NT2/D1 (cell line): ENCODE measurements at regions not wholly inside any gene's neighbourhood (a gene's known extent, or its start where the extent isn't known, plus 50 kb on each side); places are given as distances from the start of the nearest gene placed in this dataset.

Source experiments
- DNase-seq: peaks from one replicate; pipeline ENCODE4 v3.0.0-alpha.2; 2011; ENCODE audit warnings: low read depth, low spot score
- H3K27me3 ChIP-seq: 2 replicates; pipeline ENCODE4 v1.6.0; 2011; ENCODE audit warnings: mild to moderate bottlenecking; ENCODE audit not compliant: insufficient read length, insufficient read depth
- H3K36me3 ChIP-seq: 2 replicates; pipeline ENCODE4 v1.6.1; 2011; ENCODE audit warnings: mild to moderate bottlenecking, low read length, mixed read lengths; ENCODE audit not compliant: insufficient read depth, insufficient read length
- H3K4me1 ChIP-seq: 2 replicates; pipeline ENCODE4 v1.5.1; 2011; ENCODE audit not compliant: insufficient read depth, insufficient read length
- H3K4me3 ChIP-seq: 2 replicates; pipeline ENCODE4 v1.5.1; 2011; ENCODE audit warnings: low read depth; ENCODE audit not compliant: insufficient read length
- H3K9ac ChIP-seq: 2 replicates; pipeline ENCODE4 v1.6.0; 2011; ENCODE audit warnings: low read depth; ENCODE audit not compliant: insufficient read length
- H3K9me3 ChIP-seq: 2 replicates; pipeline ENCODE4 v1.5.1; 2011; ENCODE audit warnings: mild to moderate bottlenecking, low read length; ENCODE audit not compliant: insufficient read depth
- SUZ12 ChIP-seq: IDR thresholded peaks from 2 replicates; pipeline ENCODE4 v1.6.1; 2011; ENCODE audit not compliant: insufficient read length, insufficient read depth; ENCODE audit errors: extremely low read depth
- YY1 ChIP-seq: IDR thresholded peaks from 2 replicates; pipeline ENCODE4 v1.6.1; 2011; ENCODE audit not compliant: insufficient read length, insufficient read depth
- ZNF274 ChIP-seq: IDR thresholded peaks from 2 replicates; pipeline ENCODE4 v1.6.1; 2011; ENCODE audit warnings: mild to moderate bottlenecking, low read depth, low read length

GRCh38 chr4:24226023-24226422 lies 336.2 kb upstream of the PPARGC1A start:
- Histone ChIP-seq H3K27me3 (no peaks in the 10 kb centered on the region), H3K9me3 (no peaks in the 10 kb centered on the region), H3K36me3 (no peaks in the 10 kb centered on the region), H3K4me3 (no peak overlapping the region), H3K9ac (no peak overlapping the region), H3K4me1 (no peaks in the 10 kb centered on the region)
- TF ChIP-seq ZNF274 = no peak
- DNase-seq = no peak

DNA sequence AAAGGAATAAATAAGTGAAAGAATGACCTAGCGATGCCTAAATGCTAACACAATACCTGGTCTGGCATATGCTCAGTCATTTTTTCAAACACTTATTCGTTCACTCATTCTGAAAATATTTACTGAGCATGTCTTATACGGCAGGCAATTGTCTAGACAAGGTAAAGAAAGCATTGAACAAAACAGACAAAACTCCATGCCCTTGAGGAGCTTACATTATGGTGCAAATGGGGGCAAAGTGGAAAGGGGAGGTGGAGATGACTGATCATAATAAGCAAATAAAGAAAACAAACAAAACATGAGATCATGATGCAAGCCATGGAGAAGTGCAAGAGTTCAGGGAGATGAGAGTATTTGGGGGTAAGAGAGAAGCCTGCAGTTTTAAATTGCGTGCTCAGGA lies 334.6 kb upstream of the PPARGC1A start:
- no peaks in the 10 kb centered on the region for H3K9me3 ChIP-seq
- H3K9ac ChIP-seq = no peak overlapping the region
- TF ChIP-seq ZNF274 = no peak
- no peak for TF ChIP-seq SUZ12
- no peak for TF ChIP-seq YY1
- DNase-seq = no peak
- no peak overlapping the region for H3K4me3 ChIP-seq
- H3K27me3 ChIP-seq = no peaks in the 10 kb centered on the region
- no peaks in the 10 kb centered on the region for H3K4me1 ChIP-seq
- H3K36me3 ChIP-seq = no peaks in the 10 kb centered on the region

GRCh38 chr4:24219209-24219608 lies 329.4 kb upstream of the PPARGC1A start:
- no peaks in the 10 kb centered on the region for H3K4me1 ChIP-seq
- TF ChIP-seq SUZ12 = no peak
- no peak for TF ChIP-seq ZNF274
- no peak for TF ChIP-seq YY1
- no peak overlapping the region for H3K9ac ChIP-seq
- no peak for DNase-seq
- H3K27me3 ChIP-seq = no peaks in the 10 kb centered on the region
- H3K9me3 ChIP-seq = no peaks in the 10 kb centered on the region
- H3K4me3 ChIP-seq = no peak overlapping the region
- H3K36me3 ChIP-seq = no peaks in the 10 kb centered on the region

- Histone ChIP-seq H3K9me3 (no peaks in the 10 kb centered on the region), H3K27me3 (no peaks in the 10 kb centered on the region), H3K36me3 (no peaks in the 10 kb centered on the region), H3K9ac (no peak overlapping the region), H3K4me1 (no peaks in the 10 kb centered on the region), H3K4me3 (no peak overlapping the region)
- TF ChIP-seq YY1 (no peak), SUZ12 (no peak), ZNF274 (no peak)
- no peak for DNase-seq
Measured at GRCh38 chr4:24218566-24218965, 328.7 kb upstream of the PPARGC1A start.

GRCh38 chr4:24214796-24215195 lies 324.9 kb upstream of the PPARGC1A start:
- Histone ChIP-seq H3K9me3 (no peaks in the 10 kb centered on the region), H3K9ac (no peak overlapping the region), H3K36me3 (no peaks in the 10 kb centered on the region), H3K4me1 (no peaks in the 10 kb centered on the region), H3K4me3 (no peak overlapping the region), H3K27me3 (no peaks in the 10 kb centered on the region)
- no peak for DNase-seq
- no peak for TF ChIP-seq YY1
- no peak for TF ChIP-seq SUZ12
- no peak for TF ChIP-seq ZNF274

GRCh38 chr4:24213961-24214360 lies 324.1 kb upstream of the PPARGC1A start:
- TF ChIP-seq SUZ12 (no peak), ZNF274 (no peak), YY1 (no peak)
- Histone ChIP-seq H3K27me3 (no peaks in the 10 kb centered on the region), H3K4me1 (no peaks in the 10 kb centered on the region), H3K36me3 (no peaks in the 10 kb centered on the region), H3K4me3 (no peak overlapping the region), H3K9ac (no peak overlapping the region), H3K9me3 (no peaks in the 10 kb centered on the region)
- no peak for DNase-seq

- DNase-seq = no peak
- Histone ChIP-seq H3K4me3 (no peak overlapping the region), H3K4me1 (no peaks in the 10 kb centered on the region), H3K36me3 (no peaks in the 10 kb centered on the region), H3K9ac (no peak overlapping the region), H3K9me3 (no peaks in the 10 kb centered on the region), H3K27me3 (no peaks in the 10 kb centered on the region)
- TF ChIP-seq ZNF274 (no peak), SUZ12 (no peak), YY1 (no peak)
Measured at GRCh38 chr4:24212642-24213041, 322.8 kb upstream of the PPARGC1A start.

DNA sequence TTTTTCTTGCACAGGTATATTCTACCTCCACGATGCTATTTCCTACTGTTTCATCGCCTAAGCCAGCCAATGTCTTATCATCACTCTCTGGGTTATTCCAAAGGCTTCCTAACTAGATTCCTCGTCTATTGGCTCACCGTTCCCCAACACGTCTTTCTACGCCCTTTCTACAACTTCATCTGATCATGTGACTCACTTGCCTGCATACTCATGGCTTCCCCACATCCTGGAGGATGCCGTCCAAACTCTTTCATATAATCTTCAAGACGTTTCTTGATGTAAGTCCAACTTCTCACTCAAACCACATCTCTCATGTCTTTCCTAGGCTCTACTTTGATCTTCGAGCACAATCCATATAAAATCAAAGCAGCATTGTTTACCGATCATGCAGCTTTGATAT lies 322.0 kb upstream of the PPARGC1A start:
- TF ChIP-seq ZNF274 (no peak), YY1 (no peak), SUZ12 (no peak)
- H3K27me3 ChIP-seq = no peaks in the 10 kb centered on the region
- no peak for DNase-seq

More for the DNA sequence above, 322.0 kb upstream of the PPARGC1A start:
- no peaks in the 10 kb centered on the region for H3K9me3 ChIP-seq
- no peak overlapping the region for H3K4me3 ChIP-seq
- H3K36me3 ChIP-seq = no peaks in the 10 kb centered on the region
- H3K9ac ChIP-seq = no peak overlapping the region
- H3K4me1 ChIP-seq = no peaks in the 10 kb centered on the region
